SK-N-SH treated with all-trans-retinoic acid at 6 μM for 48 hours (cell line): ENCODE measurements at regions not wholly inside any gene's neighbourhood (a gene's known extent, or its start where the extent isn't known, plus 50 kb on each side); places are given as distances from the start of the nearest gene placed in this dataset.

ENCODE experiments used
- ATAC-seq: fragments of 200-7000 bp; cut with Tn5 transposase; 3 replicates; pipeline ENCODE4 v1.9.1; 2020; ENCODE audit warnings: mild to moderate bottlenecking, moderate library complexity
- ARNTL ChIP-seq: fragments of 450-650 bp; formaldehyde crosslinking; IDR thresholded peaks from 2 replicates; pipeline ENCODE4 v1.5.0; 2020; ENCODE audit warnings: low read depth, mild to moderate bottlenecking, moderate library complexity, borderline replicate concordance
- BACH2 ChIP-seq: fragments of 250-450 bp; sonication (Bioruptor Pico); IDR thresholded peaks from 2 replicates; pipeline ENCODE4 v1.9.0; 2021; ENCODE audit warnings: mild to moderate bottlenecking, borderline replicate concordance
- ESRRG ChIP-seq: fragments of 250-450 bp; sonication (Bioruptor Pico); IDR thresholded peaks from 2 replicates; pipeline ENCODE4 v1.6.1; 2021; ENCODE audit warnings: mild to moderate bottlenecking
- GLIS3 ChIP-seq: fragments of 250-450 bp; sonication (Bioruptor Pico); IDR thresholded peaks from 2 replicates; pipeline ENCODE4 v1.5.0; 2020; ENCODE audit warnings: mild to moderate bottlenecking, moderate library complexity
- ISL1 ChIP-seq: fragments of 250-450 bp; sonication (Bioruptor Pico); IDR thresholded peaks from 2 replicates; pipeline ENCODE4 v2.1.2; 2022; ENCODE audit warnings: mild to moderate bottlenecking, moderate library complexity
- OSR1 ChIP-seq: fragments of 250-450 bp; sonication (Bioruptor Pico); IDR thresholded peaks from 2 replicates; pipeline ENCODE4 v1.8.0; 2022; ENCODE audit warnings: moderate library complexity, mild to moderate bottlenecking, inconsistent platforms
- PATZ1 ChIP-seq: fragments of 250-450 bp; sonication (Bioruptor Pico); IDR thresholded peaks from 2 replicates; pipeline ENCODE4 v1.8.0; 2020; ENCODE audit warnings: mild to moderate bottlenecking, moderate library complexity, borderline replicate concordance
- SNAI2 ChIP-seq: fragments of 250-450 bp; sonication (Bioruptor Pico); IDR thresholded peaks from 2 replicates; pipeline ENCODE4 v1.5.0; 2020; ENCODE audit warnings: mild to moderate bottlenecking, moderate library complexity
- TCF4 ChIP-seq: fragments of 250-450 bp; sonication (Bioruptor Pico); IDR thresholded peaks from 2 replicates; pipeline ENCODE4 v1.8.0; 2021; ENCODE audit warnings: mild to moderate bottlenecking, moderate library complexity, borderline replicate concordance
- ZC3H10 ChIP-seq: fragments of 250-450 bp; sonication (Bioruptor Pico); IDR thresholded peaks from 2 replicates; pipeline ENCODE4 v1.5.1; 2021; ENCODE audit warnings: mild to moderate bottlenecking, moderate library complexity
- ZFP30 ChIP-seq: fragments of 450-650 bp; formaldehyde crosslinking; IDR thresholded peaks from 2 replicates; pipeline ENCODE4 v1.5.0; 2022; ENCODE audit warnings: mild to moderate bottlenecking, moderate library complexity
- ZNF70 ChIP-seq: fragments of 450-650 bp; formaldehyde crosslinking; IDR thresholded peaks from 2 replicates; pipeline ENCODE4 v1.5.0; 2020; ENCODE audit warnings: mild to moderate bottlenecking, moderate library complexity
- TF ChIP-seq, protein P1 (sequence below): fragments of 250-450 bp; sonication (Bioruptor Pico); IDR thresholded peaks from 2 replicates; pipeline ENCODE4 v1.5.1; 2021; ENCODE audit warnings: mild to moderate bottlenecking, moderate library complexity
- TF ChIP-seq, protein P2 (sequence below): fragments of 250-450 bp; sonication (Bioruptor Pico); IDR thresholded peaks from 2 replicates; pipeline ENCODE4 v1.5.1; 2020; ENCODE audit warnings: low read depth, mild to moderate bottlenecking, moderate library complexity
- TF ChIP-seq, protein P3 (sequence below): fragments of 250-450 bp; sonication (Bioruptor Pico); IDR thresholded peaks from 2 replicates; pipeline ENCODE4 v1.5.0; 2020; ENCODE audit warnings: mild to moderate bottlenecking, moderate library complexity
- TF ChIP-seq, protein P4 (sequence below): fragments of 250-450 bp; sonication (Bioruptor Pico); IDR thresholded peaks from 2 replicates; pipeline ENCODE4 v1.8.0; 2021; ENCODE audit warnings: low read depth, mild to moderate bottlenecking, moderate library complexity, borderline replicate concordance

DNA sequence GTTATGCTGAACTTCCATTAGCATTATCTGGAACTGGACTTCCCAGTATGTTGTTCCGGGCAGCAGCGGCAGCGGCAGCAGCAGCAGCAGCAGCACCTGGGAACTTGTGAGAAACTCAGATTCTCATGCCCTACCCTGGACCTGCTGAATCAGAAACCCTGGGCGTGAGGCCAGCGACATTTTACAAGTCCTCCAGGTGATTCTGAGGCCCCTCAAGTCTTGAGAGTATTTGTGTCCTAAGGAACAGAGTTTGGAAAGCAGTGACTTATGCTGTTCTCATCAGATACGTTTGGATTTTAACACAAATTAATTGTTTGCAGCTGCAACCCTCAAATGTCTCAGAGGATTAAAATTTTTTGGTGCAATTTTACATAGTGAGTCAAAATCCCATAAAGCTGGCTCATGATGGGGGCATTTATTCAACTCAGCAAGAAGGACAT is 157.2 kb upstream of the KAZN start:
- no peak for TF ChIP-seq ISL1
- no peak for TF ChIP-seq PATZ1
- TF ChIP-seq, protein P1, sequence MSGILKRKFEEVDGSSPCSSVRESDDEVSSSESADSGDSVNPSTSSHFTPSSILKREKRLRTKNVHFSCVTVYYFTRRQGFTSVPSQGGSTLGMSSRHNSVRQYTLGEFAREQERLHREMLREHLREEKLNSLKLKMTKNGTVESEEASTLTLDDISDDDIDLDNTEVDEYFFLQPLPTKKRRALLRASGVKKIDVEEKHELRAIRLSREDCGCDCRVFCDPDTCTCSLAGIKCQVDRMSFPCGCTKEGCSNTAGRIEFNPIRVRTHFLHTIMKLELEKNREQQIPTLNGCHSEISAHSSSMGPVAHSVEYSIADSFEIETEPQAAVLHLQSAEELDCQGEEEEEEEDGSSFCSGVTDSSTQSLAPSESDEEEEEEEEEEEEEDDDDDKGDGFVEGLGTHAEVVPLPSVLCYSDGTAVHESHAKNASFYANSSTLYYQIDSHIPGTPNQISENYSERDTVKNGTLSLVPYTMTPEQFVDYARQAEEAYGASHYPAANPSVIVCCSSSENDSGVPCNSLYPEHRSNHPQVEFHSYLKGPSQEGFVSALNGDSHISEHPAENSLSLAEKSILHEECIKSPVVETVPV (CRISPR knock-in tag) = no peak
- no peak for TF ChIP-seq ZFP30 (CRISPR knock-in tag)
- no peak for TF ChIP-seq ZC3H10 (CRISPR knock-in tag)
- ATAC-seq = no peak

DNA sequence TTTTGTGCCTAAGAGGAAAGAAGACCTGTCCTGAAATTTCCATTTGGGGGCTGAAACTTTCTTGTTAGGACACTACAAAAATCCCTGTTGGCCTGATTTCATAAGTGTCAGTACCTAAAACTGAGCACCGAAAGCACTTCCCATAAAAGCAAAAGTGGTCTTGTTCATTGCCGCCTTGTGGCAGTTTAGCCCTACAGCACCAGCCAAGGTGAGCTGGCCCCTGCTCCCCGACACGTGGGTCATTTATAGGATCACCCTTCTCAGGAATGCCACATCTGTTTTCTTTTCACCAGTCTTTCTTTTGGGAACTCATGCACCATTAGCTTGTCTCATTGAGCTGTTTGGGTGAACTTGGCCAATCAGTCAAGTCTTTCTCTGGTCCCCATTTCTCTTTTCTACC is 155.8 kb upstream of the KAZN start:
- no peak for ATAC-seq
- TF ChIP-seq SNAI2 (CRISPR knock-in tag) = no peak
- TF ChIP-seq TCF4 (CRISPR knock-in tag) = no peak
- no peak for TF ChIP-seq ZNF70 (CRISPR knock-in tag)
- TF ChIP-seq ARNTL (CRISPR knock-in tag) = no peak
- TF ChIP-seq ISL1 = no peak
- no peak for TF ChIP-seq ESRRG (CRISPR knock-in tag)
- TF ChIP-seq ZC3H10 (CRISPR knock-in tag) = no peak
- TF ChIP-seq, protein P1 (CRISPR knock-in tag) = no peak
- TF ChIP-seq, protein P2, sequence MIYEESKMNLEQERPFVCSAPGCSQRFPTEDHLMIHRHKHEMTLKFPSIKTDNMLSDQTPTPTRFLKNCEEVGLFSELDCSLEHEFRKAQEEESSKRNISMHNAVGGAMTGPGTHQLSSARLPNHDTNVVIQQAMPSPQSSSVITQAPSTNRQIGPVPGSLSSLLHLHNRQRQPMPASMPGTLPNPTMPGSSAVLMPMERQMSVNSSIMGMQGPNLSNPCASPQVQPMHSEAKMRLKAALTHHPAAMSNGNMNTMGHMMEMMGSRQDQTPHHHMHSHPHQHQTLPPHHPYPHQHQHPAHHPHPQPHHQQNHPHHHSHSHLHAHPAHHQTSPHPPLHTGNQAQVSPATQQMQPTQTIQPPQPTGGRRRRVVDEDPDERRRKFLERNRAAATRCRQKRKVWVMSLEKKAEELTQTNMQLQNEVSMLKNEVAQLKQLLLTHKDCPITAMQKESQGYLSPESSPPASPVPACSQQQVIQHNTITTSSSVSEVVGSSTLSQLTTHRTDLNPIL = no peak
- no peak for TF ChIP-seq PATZ1
- TF ChIP-seq, all 23 proteins: peak for 0

DNA sequence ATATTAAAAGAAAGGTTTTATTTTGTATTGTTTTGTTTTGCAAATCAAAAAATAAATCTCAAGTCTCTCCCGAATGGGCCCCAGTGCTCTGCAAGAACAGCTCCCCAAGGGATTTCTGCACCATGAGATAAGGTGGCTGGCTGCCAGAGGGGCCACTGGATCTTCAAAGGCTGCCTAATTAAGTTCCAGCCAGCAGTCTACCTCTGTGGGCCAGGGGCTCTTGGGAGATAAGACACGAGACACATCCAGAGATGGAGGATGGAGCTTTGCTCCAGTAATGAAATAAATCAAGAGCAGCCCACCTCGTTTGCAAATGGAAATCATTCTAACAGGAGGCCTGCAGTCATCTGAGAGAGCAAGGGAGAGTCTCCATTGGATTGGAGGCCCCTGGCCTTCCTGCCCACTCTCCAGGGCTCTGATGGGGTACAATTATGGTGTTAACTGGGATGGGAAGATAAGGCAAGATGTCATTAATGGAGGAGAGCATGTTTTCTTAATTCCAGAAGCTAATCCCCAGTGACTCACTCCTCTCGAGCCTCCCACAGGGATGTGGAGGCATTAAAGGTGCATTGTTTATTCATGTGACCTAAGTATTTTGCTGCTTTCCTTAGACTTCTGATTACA is 155.2 kb upstream of the KAZN start:
- ATAC-seq = no peak
- TF ChIP-seq, protein P3, sequence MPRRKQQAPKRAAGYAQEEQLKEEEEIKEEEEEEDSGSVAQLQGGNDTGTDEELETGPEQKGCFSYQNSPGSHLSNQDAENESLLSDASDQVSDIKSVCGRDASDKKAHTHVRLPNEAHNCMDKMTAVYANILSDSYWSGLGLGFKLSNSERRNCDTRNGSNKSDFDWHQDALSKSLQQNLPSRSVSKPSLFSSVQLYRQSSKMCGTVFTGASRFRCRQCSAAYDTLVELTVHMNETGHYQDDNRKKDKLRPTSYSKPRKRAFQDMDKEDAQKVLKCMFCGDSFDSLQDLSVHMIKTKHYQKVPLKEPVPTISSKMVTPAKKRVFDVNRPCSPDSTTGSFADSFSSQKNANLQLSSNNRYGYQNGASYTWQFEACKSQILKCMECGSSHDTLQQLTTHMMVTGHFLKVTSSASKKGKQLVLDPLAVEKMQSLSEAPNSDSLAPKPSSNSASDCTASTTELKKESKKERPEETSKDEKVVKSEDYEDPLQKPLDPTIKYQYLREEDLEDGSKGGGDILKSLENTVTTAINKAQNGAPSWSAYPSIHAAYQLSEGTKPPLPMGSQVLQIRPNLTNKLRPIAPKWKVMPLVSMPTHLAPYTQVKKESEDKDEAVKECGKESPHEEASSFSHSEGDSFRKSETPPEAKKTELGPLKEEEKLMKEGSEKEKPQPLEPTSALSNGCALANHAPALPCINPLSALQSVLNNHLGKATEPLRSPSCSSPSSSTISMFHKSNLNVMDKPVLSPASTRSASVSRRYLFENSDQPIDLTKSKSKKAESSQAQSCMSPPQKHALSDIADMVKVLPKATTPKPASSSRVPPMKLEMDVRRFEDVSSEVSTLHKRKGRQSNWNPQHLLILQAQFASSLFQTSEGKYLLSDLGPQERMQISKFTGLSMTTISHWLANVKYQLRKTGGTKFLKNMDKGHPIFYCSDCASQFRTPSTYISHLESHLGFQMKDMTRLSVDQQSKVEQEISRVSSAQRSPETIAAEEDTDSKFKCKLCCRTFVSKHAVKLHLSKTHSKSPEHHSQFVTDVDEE (CRISPR knock-in tag) = peak; percentile 52; the same call in 1 of the 2 replicates
- TF ChIP-seq TCF4 (CRISPR knock-in tag) = peak; percentile 15; the same call in 1 of the 2 replicates
- TF ChIP-seq BACH2 (CRISPR knock-in tag) = no peak

DNA sequence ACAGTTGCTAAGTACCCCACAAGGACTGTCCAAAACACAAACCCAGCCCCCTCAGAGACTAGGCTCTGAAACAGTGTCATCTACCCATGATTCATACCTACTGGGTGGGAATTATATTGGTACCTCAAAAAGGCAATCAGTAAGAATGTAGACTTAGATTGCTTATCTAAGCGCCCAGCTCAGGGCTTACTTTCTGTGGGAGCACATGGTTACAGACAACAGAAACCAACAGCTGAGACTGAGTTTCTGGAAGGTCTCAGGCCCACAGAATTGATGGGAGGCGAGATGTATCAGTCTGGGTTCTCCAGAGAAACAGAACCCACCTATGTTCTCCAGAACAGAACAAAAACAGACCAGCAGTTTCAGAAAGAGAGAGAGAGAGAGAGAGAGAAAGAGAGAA is 147.3 kb upstream of the KAZN start:
- no peak for ATAC-seq
- TF ChIP-seq PATZ1 = no peak
- TF ChIP-seq OSR1 (CRISPR knock-in tag) = no peak
- no peak for TF ChIP-seq ZNF70 (CRISPR knock-in tag)
- no peak for TF ChIP-seq ESRRG (CRISPR knock-in tag)
- no peak for TF ChIP-seq GLIS3 (CRISPR knock-in tag)
- TF ChIP-seq ARNTL (CRISPR knock-in tag) = no peak
- TF ChIP-seq, protein P4, sequence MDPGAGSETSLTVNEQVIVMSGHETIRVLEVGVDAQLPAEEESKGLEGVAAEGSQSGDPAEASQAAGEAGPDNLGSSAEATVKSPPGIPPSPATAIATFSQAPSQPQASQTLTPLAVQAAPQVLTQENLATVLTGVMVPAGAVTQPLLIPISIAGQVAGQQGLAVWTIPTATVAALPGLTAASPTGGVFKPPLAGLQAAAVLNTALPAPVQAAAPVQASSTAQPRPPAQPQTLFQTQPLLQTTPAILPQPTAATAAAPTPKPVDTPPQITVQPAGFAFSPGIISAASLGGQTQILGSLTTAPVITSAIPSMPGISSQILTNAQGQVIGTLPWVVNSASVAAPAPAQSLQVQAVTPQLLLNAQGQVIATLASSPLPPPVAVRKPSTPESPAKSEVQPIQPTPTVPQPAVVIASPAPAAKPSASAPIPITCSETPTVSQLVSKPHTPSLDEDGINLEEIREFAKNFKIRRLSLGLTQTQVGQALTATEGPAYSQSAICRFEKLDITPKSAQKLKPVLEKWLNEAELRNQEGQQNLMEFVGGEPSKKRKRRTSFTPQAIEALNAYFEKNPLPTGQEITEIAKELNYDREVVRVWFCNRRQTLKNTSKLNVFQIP = no peak
